ENCODE measurements at regions not wholly inside any gene's neighbourhood (a gene's known extent, or its start where the extent isn't known, plus 50 kb on each side); places are given as distances from the start of the nearest gene placed in this dataset.

DNA sequence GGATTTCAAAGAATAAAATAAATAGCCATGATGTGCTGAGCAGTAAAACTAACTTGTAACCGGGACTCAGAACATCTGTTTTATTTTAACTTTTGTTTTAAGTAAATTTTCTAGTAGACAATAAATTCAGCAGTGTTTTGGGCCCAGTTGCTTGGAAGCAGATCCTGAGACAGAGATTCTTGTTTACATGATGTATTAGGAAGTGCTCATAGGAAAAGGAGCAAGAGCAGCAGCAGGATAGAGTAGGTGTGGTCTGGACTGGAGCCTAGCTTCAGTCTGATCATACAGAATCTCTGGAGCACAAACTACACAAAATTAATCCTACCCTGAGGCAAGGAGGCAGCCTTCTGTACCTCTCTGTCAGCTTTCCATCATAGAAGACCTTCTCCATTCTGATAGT is 139.2 kb upstream of the CCNH start:
- DNase-seq (ENCODE audit: insufficient read length, low spot score) (no peak), FAIRE-seq (no peak)
- TF ChIP-seq, protein P1, sequence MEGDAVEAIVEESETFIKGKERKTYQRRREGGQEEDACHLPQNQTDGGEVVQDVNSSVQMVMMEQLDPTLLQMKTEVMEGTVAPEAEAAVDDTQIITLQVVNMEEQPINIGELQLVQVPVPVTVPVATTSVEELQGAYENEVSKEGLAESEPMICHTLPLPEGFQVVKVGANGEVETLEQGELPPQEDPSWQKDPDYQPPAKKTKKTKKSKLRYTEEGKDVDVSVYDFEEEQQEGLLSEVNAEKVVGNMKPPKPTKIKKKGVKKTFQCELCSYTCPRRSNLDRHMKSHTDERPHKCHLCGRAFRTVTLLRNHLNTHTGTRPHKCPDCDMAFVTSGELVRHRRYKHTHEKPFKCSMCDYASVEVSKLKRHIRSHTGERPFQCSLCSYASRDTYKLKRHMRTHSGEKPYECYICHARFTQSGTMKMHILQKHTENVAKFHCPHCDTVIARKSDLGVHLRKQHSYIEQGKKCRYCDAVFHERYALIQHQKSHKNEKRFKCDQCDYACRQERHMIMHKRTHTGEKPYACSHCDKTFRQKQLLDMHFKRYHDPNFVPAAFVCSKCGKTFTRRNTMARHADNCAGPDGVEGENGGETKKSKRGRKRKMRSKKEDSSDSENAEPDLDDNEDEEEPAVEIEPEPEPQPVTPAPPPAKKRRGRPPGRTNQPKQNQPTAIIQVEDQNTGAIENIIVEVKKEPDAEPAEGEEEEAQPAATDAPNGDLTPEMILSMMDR (IDR thresholded peaks at IDR 0.05; ENCODE audit: insufficient read depth, missing control alignments), result no peak

DNA sequence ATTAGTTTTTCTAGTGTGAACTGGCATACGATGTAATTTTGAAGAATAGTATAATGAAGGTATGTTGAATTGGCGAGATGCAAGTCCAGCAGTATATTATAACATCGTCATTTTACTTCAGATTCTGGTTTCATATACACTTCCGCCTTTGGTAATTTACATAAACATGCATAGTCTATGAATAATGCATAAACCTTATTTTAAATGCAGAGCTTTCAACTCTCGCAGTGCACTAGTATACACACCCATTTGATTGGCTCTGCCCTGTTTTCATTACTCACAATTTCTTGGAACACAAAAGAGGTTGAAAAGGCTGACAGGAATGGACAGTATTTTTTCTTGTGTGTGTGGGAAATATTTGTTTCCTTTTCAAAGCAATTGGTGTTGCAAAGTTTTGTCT is 128.9 kb upstream of the CCNH start:
- FAIRE-seq (no peak), DNase-seq (ENCODE audit: insufficient read length, low spot score) (no peak)

DNA sequence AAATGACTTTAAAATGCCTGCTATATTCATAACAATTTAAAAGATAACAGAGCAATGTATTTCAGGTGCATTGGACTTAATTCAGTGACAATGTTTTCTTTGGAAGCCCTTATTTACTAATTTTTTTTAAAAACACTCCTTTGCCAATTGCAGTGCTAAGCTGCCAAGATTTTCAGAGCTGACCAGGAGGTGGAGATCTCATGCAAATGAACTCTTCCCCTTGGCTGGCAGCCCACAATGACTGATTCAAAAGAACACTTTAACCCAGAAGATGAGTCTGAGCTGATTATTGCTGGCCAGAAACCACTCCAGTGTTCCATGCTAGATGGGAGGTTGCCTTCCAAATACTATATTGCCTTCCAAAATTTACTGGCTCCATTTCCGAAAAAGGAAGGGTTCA is 128.3 kb upstream of the CCNH start:
- FAIRE-seq (no peak), DNase-seq (ENCODE audit: insufficient read length, low spot score) (no peak)
- TF ChIP-seq, protein P1 (IDR thresholded peaks at IDR 0.05; ENCODE audit: insufficient read depth, missing control alignments), result peak; percentile 25

More for the DNA sequence above, 128.9 kb upstream of the CCNH start:
- TF ChIP-seq, protein P1 (IDR thresholded peaks at IDR 0.05; ENCODE audit: insufficient read depth, missing control alignments), result no peak

DNA sequence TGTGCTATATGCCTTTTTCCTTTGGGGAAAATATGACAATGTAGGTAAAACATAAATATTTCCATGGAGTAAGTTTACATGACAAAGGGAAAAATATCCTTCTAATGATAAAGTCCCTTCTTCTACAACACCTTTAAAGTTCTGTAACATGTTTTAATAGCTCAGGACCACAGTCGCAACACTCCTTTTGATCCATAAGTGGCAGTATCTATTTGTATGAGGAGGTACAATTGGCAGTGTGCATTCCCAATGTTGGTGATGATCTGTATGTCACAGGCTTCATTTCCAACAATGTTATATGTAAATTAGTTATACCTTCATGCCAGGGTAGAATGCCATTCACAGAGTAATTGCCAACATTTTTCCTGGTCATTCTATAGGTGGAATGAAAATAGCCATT is 127.1 kb upstream of the CCNH start:
- DNase-seq (ENCODE audit: insufficient read length, low spot score) (no peak), FAIRE-seq (no peak)
- TF ChIP-seq, protein P1 (IDR thresholded peaks at IDR 0.05; ENCODE audit: insufficient read depth, missing control alignments), result no peak

DNA sequence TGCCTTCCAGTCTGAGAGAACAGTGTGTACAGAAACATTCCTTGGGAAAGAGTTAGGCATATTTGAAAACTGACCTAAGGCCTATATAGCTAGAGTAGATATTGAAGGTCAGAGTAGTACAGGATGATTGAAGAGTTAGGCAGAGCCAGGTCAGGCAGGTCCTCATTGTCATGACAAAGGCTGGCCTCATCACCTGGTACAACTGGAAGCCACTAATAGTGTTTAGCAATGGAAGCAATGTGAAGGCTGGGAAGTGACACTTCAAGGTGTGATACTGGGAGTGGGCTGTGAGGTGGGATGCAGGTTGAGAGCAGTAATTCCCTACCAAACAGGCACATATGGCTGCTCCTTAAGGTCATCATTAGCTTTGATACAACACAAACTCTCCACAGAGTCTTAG is 123.6 kb upstream of the CCNH start:
- DNase-seq (ENCODE audit: insufficient read length, low spot score), result no peak
- TF ChIP-seq, protein P1 (IDR thresholded peaks at IDR 0.05; ENCODE audit: insufficient read depth, missing control alignments), result no peak
- no peak for FAIRE-seq

DNA sequence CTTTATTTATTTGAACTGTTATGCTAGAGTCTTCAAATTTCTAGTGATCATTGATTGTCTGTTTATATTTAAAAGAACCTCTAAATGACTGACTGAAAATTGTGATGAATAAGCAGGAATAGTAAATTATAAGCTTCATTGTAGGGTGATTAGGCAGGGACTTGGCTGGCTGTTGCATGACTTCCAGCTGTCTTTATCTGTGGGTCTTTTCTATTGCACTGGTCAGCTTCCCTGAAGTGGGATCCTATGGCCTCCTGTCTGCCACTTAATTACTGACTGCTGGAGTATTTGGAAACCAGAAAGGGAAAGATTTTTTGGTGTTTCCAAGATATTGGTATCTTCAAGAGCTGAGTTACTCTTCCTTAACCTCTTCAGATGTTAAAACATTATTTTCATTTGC is 123.0 kb upstream of the CCNH start:
- TF ChIP-seq, protein P1 (IDR thresholded peaks at IDR 0.05; ENCODE audit: insufficient read depth, missing control alignments), result no peak
- DNase-seq (ENCODE audit: insufficient read length, low spot score) (no peak), FAIRE-seq (no peak)

DNA sequence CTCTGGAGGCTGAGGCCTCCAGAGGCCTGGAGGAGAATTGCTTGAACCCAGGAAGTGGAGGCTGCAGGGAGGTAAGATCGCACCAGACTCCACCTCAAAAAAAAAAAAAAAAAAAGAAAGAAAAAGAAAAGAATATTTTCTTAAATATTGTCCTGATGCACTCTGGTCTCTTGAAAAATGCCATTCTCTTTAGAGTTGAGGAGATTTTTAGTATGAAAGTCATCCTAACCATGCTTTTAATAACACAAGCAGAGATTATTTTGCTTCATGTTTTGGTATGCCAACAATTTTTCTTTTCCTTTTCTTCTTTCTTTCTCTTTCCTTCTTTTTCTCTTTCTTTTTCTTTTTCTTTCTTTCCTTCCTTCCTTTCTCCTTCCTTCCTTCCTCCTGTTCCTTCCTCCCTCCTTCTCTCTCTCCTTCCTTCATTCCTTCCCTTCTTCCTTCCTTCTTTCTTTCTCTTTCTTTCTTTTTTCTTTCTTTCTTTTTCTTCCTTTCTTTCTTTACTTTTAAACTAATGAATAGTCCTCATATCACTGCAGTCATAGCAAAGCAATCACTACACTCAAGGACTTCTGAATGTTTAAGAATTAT is 116.9 kb upstream of the CCNH start:
- FAIRE-seq (no peak), DNase-seq (ENCODE audit: insufficient read length, low spot score) (no peak)
- TF ChIP-seq, protein P1 (IDR thresholded peaks at IDR 0.05; ENCODE audit: insufficient read depth, missing control alignments), result no peak

All from D721Med (cell line).